ENCODE measurements at regions not wholly inside any gene's neighbourhood (a gene's known extent, or its start where the extent isn't known, plus 50 kb on each side); places are given as distances from the start of the nearest gene placed in this dataset.

GRCh38 chr20:40319741-40320516 lies 369.1 kb downstream of the MAFB start:
- intact Hi-C loops (cut with DNase I) = no loop called here
- Histone ChIP-seq H3K4me1 (ENCODE audit: insufficient read depth) (no peaks in the 10 kb centered on the region), H3K27me3 (no peaks in the 10 kb centered on the region), H3K9me3 (no peaks in the 10 kb centered on the region), H3K27ac (no peak overlapping the region), H3K36me3 (no peaks in the 10 kb centered on the region), H3K4me3 (no peak overlapping the region)
- TF ChIP-seq EP300 (IDR thresholded peaks at IDR 0.05) = no peak
- TF ChIP-seq POLR2A (IDR thresholded peaks at IDR 0.05) = no peak
- no peak for TF ChIP-seq CTCF (IDR thresholded peaks at IDR 0.05)
- WGBS, 3 donors = 58 to 74% (median 62%) methylated on average over 15 of the region's 15 CpGs
- DNase-seq = no peak

- TF ChIP-seq POLR2A (IDR thresholded peaks at IDR 0.05) = no peak
- Histone ChIP-seq H3K27ac (no peak overlapping the region), H3K9me3 (no peaks in the 10 kb centered on the region), H3K36me3 (no peaks in the 10 kb centered on the region), H3K27me3 (no peaks in the 10 kb centered on the region), H3K4me1 (ENCODE audit: insufficient read depth) (no peaks in the 10 kb centered on the region), H3K4me3 (no peak overlapping the region)
- WGBS, 3 donors = 78 to 88% (median 83%) methylated on average over 3 of the region's 3 CpGs
- intact Hi-C loops (cut with DNase I) = no loop called here
- DNase-seq = no peak
Observed at GRCh38 chr20:40319056-40319455, 370.0 kb downstream of the MAFB start.

GRCh38 chr20:40317156-40317790 lies 371.8 kb downstream of the MAFB start:
- WGBS, 3 donors = 75 to 83% (median 79%) methylated on average over 5 of the region's 5 CpGs

GRCh38 chr20:40314278-40314677 lies 374.8 kb downstream of the MAFB start:
- Histone ChIP-seq H3K4me1 (ENCODE audit: insufficient read depth) (no peaks in the 10 kb centered on the region), H3K36me3 (no peaks in the 10 kb centered on the region), H3K27ac (no peak overlapping the region), H3K27me3 (no peaks in the 10 kb centered on the region), H3K4me3 (no peak overlapping the region), H3K9me3 (no peaks in the 10 kb centered on the region)
- no peak for DNase-seq
- intact Hi-C loops (cut with DNase I) = no loop called here
- WGBS, 3 donors = 14 to 26% (median 15%) methylated on average over 1 of the region's 1 CpG
- TF ChIP-seq EP300 (IDR thresholded peaks at IDR 0.05) (no peak), POLR2A (IDR thresholded peaks at IDR 0.05) (no peak), CTCF (IDR thresholded peaks at IDR 0.05) (no peak)

More at GRCh38 chr20:40317156-40317790, 371.8 kb downstream of the MAFB start:
- Histone ChIP-seq H3K4me1 (ENCODE audit: insufficient read depth) (no peaks in the 10 kb centered on the region), H3K9me3 (no peaks in the 10 kb centered on the region), H3K27me3 (no peaks in the 10 kb centered on the region), H3K27ac (no peak overlapping the region), H3K4me3 (no peak overlapping the region), H3K36me3 (no peaks in the 10 kb centered on the region)
- intact Hi-C loops (cut with DNase I) = no loop called here
- TF ChIP-seq CTCF (IDR thresholded peaks at IDR 0.05) (no peak), EP300 (IDR thresholded peaks at IDR 0.05) (no peak), POLR2A (IDR thresholded peaks at IDR 0.05) (no peak)
- no peak for DNase-seq

- no peaks in the 10 kb centered on the region for H3K36me3 ChIP-seq
- no peaks in the 10 kb centered on the region for H3K27me3 ChIP-seq
- no peak overlapping the region for H3K27ac ChIP-seq
- DNase-seq = no peak
- H3K4me3 ChIP-seq = no peak overlapping the region
- WGBS, 3 donors = 54 to 72% (median 71%) methylated on average over 2 of the region's 2 CpGs
- H3K9me3 ChIP-seq = no peaks in the 10 kb centered on the region
- TF ChIP-seq POLR2A (IDR thresholded peaks at IDR 0.05) = no peak
- no peak for TF ChIP-seq EP300 (IDR thresholded peaks at IDR 0.05)
- TF ChIP-seq CTCF (IDR thresholded peaks at IDR 0.05) = no peak
- intact Hi-C loops (cut with DNase I) = no loop called here
- no peaks in the 10 kb centered on the region for H3K4me1 ChIP-seq (ENCODE audit: insufficient read depth)
Observed at GRCh38 chr20:40313730-40314129, 375.3 kb downstream of the MAFB start.

All from ovary (tissue), 7 donors.